HG02571 (cell line): ENCODE measurements at regions not wholly inside any gene's neighbourhood (a gene's known extent, or its start where the extent isn't known, plus 50 kb on each side); places are given as distances from the start of the nearest gene placed in this dataset.

Source experiments
- ATAC-seq: cut with Tn5 transposase; IDR thresholded peaks from one replicate; pipeline ENCODE4 v1.9.1; 2021; ENCODE audit warnings: mild to moderate bottlenecking, moderate library complexity; ENCODE audit not compliant: unreplicated experiment

DNA sequence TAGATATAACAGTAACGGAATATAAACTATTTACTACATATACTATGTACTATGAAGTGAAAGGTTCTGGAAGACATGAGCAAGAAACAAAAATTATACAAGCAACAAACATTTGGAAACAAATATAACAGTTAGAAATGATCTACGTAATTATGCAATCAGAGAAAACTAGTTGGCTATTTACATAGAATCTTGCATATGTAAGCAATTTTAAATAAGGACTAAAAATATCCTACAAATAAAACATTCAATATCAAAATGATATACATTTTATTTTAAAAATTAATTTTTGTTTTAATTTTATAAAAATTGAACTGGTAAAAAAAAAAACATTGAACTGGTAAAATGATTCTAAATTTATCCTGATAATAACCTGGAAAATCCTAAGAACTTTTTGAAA is 642.5 kb upstream of the PCDH10 start:
- ATAC-seq = no peak

DNA sequence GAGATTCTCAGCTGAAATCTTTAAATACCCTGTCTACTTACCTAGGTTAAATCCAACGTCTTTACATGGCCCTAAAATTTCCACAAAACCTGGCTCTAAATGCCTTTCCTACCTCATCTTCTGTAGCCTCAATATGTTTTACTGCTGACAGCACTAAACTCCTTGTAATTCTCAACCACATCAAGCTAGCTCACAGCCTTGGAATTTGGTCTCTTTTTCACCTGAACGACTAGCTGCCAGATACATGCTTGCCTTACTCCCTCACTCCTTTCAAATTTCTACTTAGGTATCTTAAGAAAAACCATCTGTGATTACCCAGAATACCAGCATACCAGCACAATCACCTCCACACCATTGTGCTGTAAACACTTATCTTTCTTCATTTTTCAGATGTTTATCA is 635.6 kb upstream of the PCDH10 start:
- no peak for ATAC-seq

DNA sequence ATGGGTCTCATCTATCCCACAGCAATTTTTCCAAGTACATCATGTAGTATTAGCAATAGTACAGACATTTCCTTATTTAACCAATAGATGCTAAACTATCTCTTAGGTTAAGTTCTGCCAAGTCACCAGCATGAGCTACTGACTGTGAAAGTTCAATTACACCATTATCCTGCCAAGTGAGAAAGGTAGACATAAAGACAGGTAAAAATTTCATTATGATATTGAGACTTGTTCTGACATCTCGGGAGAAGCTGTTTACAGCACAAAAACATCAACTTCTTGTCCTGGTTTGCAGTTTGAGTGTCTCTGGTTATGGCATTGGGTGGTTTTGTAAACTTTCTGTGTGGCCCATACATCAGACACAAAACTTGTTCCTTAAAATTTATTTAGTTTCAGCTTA is 622.4 kb upstream of the PCDH10 start:
- no peak for ATAC-seq

DNA sequence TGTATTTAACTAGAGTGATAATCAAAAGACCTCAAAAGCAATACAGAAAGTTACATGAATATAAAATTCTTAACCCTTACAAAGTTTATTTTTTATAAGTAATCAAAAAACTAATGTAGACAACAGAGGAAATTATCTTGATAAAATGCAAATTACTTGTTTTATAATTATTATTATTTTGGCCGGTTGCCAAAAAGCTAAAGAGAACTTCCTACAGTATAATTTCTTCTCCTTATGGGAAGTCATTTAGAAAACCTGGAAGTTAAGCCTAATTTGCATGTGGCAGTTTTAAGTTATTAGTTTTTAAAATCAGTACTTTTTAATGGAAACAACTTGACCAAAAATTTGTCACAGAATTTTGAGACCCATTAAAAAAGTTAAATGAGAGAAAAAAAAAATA is 621.3 kb upstream of the PCDH10 start:
- no peak for ATAC-seq

DNA sequence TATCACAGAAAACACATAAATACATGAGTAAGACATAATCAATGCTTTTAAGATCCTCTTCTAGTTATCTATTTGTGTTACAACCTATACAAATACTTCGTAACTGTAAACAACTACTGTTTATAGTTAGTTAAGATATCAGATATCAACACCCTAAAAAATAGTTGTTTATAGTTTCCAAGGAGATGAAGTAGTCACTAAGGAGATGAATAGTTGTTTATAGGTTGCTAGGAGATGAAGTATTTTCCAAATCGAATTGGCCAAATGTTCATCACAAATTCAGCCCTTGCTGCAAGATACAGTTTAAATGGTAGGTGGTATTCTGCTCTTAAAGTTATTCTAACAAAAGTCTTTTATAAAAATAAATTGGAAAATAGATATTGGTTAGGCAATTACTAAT is 618.2 kb upstream of the PCDH10 start:
- ATAC-seq = no peak

DNA sequence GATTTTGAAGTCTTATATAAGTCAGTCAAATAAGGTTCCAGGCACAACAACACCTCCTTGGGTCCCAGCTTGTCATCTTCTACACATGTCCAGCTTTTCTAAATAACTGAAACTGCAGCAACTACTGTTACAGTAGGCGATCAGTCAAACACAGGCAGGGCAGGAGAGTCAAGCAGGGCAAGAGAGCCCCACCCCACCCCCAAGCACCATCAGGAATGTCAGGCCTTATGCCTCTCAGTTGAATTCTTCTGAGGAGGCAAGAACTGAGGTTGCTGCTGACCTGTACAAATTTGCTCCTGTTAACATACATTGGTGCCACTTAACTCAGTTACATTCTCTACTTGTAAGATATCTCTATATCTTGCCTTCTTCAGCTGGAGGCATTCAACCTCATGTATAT is 608.8 kb upstream of the PCDH10 start:
- no peak for ATAC-seq

DNA sequence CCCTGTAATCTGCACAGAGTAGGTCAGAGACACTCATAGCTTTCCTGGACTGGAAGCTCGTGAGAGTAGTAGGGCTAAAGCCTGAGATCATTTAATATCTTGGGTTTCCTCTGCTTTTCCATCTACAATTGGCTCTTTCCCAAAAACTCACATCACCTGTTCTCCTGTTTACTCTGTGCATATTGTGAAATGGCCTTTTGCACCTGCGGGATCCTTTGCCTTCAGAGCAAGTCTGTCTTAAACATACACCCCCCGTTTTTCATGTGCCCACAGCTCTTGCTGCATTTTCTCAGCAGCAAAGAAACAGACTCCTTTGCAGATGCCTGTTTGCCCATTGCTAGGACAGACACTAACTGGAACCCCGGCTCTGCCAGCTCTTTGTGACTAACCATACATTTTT is 608.3 kb upstream of the PCDH10 start:
- no peak for ATAC-seq

DNA sequence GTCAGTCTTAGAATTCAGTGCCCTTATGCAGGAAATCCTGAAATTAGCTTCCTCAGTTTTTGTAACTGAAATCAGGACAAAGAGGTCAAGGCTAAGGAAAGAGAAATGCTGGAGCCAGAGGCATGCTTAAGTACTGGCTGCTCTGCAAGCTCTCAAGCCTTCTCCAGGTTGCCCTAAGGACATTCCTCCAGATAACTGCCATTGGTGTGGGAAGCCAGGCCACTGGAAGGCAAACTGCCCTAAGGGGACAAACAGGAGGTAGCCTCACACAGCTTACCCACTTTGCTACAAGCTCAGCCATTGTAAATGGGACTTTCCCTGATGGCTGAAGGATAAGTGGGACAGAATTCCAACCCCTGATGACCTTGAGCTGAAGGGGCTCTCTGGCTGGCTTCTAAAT is 606.9 kb upstream of the PCDH10 start:
- ATAC-seq = no peak

DNA sequence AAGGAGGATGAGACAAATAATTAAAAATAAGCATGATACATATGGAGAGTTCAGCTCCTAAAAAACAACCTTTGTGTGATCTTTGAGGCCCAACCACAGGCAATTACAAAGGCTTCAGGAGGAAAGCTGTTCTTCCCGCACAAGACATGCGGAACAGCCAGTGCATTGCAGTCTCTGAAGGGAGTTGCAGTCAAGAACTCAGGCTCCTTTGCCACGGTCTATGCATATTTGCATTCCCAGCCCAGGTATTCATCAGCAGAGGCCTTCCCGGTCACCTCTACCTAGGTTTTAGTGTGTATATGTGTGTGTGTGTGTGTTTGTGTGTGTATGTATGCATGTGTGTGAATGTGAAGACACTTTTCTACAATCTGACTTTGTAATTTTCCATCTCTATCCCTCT is 600.6 kb upstream of the PCDH10 start:
- no peak for ATAC-seq

DNA sequence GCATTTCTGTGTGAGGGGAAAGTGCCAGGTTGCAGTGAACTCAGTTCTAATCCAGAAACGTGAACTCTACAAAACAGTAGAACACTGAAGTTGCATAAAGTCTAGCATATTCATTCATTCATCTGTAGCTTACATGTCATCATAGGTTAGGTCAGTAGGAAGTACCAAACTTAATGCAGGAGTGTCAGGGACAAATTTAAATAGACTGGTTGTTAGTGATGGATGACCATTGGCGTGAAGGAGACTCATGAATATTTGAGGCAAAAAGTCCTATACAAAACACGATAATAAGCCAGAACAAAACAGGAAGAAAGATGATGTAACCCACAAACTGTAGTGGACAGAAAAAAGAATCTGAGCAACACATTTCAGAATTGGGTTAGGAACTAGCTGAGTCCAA is 592.8 kb upstream of the PCDH10 start:
- ATAC-seq = no peak

DNA sequence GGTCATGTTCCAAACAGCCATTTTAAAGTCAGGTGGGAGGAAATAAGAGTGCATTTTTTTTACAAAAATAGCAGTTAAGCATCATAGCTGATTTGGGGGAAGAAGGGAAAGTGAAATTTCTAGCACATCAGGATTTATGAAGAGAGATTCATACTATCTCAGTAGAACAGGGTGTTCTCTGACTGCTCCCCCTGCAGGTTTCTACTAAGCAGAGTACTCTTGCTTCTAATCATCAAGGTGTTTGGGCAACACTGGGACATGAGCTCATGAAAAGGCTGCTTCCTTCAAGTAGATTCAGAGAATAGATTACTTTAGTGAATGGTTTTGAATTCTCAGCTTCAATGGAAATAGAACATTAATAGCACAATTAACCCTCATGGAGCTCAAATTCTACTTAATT is 591.4 kb upstream of the PCDH10 start:
- ATAC-seq = no peak

DNA sequence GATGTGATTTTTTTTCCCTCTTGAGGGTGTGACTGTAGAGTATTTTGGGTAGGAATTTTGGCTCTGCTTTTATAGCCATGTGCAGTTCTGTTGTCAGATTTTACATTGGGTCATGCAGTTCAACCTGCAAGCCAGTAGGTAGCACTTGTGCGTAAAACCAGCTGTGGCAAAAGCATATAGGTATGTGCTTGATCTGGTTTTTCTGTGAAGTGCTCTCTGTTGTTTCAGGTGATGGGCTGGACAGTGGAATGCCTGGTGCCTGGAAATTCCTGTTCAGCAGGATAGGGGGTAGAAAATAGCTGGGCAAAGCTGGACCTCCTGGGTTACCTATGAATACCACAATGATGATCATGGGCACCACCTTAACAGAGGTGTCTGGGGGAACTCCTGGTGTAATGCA is 584.2 kb upstream of the PCDH10 start:
- ATAC-seq = no peak

DNA sequence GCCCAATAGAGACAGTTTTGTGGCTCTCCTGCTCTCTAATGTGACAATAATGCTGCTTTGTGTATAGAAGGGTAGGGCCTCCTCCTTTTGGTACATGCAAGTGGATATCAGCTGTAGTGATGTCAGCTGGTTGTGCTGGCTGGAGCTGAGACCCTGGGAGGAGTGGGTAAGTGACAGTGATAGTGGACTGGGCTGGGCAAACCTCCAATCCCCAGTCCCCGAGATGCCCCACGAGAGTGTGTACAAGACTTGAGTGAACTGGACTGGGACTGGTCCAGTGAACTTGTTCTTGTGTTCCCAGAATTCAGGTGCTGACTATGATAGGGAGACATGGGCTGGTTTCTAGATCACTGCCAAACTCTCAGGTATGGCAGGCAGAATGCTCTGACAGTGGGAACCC is 583.6 kb upstream of the PCDH10 start:
- ATAC-seq = no peak

DNA sequence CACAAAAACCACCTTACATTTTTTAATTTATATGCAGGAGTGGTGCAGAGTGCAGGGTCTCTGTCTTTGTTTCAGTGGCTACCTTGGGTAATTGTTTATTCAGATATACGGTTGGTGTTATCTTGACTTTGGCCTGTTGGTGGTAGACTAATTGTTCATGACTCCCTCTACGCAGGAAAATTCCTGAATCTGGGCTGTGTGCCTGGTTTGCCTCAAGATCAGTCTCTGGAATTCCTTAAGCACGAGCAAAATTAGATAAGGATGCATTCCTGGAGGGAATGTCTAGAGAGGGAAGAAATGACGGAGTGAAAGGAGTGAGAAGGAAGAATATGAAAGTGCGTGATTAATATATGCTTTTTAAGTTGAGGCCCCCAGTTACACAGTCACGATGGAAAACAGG is 576.9 kb upstream of the PCDH10 start:
- ATAC-seq = no peak

DNA sequence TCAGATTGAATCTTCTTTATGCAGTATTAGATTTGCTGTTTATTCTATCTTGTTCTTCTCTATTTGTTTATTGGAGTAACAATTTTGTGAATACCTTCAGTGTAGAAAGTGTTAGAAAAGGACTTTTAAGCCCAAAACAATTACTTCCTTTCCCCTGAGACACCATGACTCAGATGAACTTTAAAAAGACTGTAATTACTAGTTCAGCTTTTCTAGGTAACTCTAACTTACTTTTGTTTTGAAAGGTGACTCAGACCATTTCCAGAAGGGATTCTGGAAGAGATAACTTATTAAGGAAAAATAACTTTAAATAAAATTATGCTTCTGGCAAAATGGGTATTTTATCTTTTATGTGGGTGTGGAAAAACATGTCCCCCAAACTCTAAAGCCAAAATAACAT is 561.5 kb upstream of the PCDH10 start:
- ATAC-seq = no peak

DNA sequence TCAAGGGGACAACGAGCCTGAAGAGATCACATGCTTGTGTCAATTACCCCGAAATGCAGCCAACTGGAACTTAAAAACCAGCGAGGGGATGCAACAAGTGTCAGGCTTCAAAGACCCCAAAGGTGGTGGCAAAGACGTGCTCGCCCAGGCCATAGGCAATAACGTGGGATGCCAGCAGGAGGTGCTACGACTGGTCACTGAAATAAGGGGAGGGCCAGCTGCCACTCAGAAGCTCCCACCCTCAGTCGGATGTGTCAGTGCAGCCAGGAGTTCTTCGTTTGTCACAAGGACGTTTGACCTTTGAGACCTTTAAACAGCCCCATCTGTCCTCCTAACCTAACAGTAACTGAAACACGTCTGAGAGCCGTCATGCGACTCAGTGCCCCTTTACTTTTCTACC is 556.8 kb upstream of the PCDH10 start:
- no peak for ATAC-seq

DNA sequence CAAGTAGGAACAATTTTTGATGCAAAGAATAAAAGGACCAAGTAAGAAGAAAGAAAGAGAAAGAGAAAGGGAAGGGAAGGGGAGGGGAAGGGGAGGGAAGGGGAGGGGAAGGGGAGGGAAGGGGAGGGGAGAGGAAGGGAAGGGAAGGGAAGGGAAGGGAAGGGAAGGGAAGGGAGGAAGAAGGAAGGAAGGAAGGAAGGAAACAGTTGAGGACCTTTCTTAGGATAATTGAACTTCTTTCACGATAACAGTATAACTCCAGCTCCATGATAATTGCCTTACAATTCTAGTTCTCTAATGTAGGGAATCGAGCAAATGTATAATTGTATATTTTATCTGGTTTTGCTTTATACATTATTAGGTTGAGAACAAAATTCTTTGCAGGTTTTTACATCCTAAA is 556.2 kb upstream of the PCDH10 start:
- ATAC-seq = no peak

DNA sequence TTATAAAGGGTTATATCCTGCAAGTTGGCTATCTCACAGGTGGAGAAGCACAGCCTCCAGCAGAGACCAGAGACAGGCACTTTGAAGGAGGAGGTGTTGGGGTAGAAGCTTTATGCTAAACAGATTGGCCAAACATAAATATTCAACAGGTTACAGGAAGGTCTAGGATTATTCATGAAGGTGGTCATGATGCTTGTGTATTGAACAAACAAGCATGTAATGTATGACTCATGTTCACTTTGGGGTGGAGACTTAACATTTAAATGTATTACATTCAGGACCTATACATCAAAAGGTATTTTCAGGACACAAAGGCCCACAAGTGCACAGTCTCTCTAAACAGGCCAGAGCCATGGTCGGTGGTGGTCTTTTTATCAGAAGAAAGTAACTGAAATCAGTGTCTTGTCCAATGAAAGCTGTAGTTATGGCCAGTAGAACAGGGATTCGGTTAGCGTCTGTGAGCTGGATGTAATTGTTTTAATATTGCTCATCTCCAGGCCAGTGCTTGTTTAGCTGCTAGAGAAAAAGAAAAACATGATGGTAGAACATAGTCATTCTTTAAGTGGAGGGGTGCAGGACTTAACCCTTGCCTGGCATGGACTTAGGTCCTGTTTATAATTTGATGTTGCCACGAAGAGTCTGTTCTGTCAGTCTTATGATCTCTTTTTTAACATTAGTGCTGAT is 555.2 kb upstream of the PCDH10 start:
- ATAC-seq = no peak

DNA sequence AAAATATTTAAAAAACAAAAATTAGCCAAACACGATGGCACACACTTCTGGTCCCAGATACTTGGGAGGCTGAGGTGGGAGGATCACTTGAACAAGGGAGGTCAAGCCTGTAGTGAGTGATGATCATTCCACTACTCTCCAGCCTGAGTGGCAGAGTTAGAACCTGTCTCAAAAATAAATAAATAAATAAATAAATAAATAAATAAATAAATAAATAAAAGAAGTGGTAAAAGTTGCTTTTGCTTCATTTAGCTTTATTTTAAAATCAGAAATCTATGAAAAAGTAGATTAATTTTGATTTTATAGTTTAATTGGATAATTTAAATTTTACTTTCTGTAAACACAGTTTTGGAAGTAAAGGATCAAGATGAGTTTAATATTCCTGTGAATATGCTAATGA is 552.9 kb upstream of the PCDH10 start:
- no peak for ATAC-seq

DNA sequence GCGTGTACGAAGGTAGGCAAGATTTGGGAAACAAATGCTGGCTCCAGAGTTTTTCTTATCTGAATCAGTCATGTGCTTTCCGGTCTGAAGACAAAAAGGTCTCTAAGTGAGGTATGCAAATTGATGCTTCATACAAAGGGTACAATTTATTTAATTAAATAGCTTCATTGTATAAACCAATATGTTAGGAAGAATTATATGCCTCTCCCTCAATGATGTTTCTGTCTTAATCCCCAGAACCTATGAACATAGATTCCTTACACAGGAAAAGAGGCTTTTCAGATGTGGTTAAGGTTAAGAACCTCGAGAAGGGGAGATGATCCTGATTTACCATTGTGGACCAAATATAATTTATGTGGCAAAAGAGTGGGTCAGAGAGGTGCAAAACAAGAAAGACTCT is 543.5 kb upstream of the PCDH10 start:
- no peak for ATAC-seq

DNA sequence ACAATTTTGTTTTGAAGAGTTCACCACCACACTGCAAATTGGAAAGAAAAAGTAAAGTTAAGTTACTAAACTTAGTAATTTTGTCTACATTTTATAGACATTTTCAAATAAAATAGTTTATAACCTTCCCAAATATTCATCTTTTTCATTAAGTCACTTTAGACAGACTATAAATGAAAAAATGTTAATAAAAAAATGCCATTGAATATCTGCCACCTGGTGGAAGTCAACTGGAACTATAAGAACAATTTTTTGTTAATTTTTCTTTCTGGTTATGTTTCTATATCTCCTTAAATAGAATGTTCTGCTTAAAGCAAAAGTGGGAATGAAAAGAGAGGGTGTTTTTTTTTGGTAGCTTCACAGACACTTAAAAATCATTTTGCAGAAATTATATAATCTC is 534.4 kb upstream of the PCDH10 start:
- no peak for ATAC-seq

DNA sequence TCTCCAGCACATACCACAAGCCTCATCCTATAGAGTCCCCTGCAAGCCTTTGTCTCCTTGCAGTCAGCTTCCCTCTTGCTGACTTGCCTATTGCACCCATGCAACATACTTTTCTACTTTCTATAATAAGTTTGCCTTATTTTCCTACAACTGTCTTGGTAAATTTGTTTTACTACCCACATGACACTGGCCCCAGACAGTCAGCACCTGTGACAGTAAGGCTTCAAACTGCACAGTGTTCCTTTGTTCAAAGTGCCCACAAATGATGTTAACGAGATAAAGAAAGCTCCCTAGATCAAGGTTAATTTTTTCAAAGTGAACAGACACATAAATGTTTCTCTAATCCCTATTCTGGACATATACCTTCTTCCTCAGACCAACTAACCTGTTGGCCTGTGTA is 529.1 kb upstream of the PCDH10 start:
- no peak for ATAC-seq

DNA sequence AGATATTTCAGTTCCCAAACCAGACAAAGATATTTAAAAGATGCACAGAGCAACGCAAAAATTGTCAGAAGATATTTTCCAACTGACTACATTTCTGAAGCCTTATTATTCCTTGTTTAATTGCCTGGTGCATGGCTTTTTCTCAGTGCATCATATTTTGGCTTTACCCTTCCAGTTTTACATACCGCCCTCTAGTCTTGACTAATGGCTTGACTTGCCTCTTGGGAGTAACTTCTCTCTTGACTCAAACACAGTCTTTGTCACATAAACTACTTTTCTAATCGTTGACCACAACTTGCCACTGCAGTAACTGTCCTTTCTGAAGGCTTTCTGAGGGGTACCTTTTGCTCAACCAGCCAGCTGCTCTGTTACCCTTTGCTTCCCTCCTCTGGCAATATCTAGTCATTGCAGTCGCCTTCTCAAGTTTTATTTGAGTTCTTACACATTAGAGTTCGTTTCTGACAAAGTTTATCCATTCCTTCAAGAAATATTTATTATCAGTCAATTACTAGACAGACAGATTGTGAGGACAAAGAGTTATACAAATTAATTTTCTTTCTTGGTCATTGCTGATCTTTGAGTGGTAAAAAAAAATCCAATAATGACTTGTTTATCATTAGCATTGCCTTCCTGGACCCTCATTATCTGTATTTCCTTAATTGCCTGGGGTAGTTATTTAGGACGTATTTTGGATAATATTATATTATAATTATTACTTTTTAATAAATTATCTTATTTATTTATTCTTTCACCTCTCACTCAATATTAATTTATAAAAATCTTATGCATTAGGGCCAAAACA is 506.9 kb upstream of the PCDH10 start:
- ATAC-seq = no peak
